GM12891 (cell line): ENCODE measurements at regions not wholly inside any gene's neighbourhood (a gene's known extent, or its start where the extent isn't known, plus 50 kb on each side); places are given as distances from the start of the nearest gene placed in this dataset.

Experiments used
- PAX5 ChIP-seq: IDR thresholded peaks from 2 replicates; pipeline ENCODE4 v1.6.1; 2011; ENCODE audit warnings: low read length, moderate library complexity, mild to moderate bottlenecking; ENCODE audit not compliant: insufficient read depth, severe bottlenecking
- POLR2A ChIP-seq: IDR thresholded peaks from 2 replicates; pipeline ENCODE4 v1.6.1; 2011; ENCODE audit warnings: low read depth, low read length, control low read depth
- POLR2AphosphoS5 ChIP-seq: IDR thresholded peaks from 2 replicates; pipeline ENCODE4 v1.6.1; 2011; ENCODE audit warnings: low read depth, low read length, control low read depth
- POU2F2 ChIP-seq: IDR thresholded peaks from 2 replicates; pipeline ENCODE4 v1.6.1; 2011; ENCODE audit warnings: low read depth, mild to moderate bottlenecking, control low read depth, low read length, moderate library complexity
- SPI1 ChIP-seq: IDR thresholded peaks from 2 replicates; pipeline ENCODE4 v1.6.1; 2011; ENCODE audit warnings: low read depth, low read length, control low read depth
- TAF1 ChIP-seq: IDR thresholded peaks from 2 replicates; pipeline ENCODE4 v1.6.1; 2011; ENCODE audit warnings: low read depth, low read length, control low read depth

DNA sequence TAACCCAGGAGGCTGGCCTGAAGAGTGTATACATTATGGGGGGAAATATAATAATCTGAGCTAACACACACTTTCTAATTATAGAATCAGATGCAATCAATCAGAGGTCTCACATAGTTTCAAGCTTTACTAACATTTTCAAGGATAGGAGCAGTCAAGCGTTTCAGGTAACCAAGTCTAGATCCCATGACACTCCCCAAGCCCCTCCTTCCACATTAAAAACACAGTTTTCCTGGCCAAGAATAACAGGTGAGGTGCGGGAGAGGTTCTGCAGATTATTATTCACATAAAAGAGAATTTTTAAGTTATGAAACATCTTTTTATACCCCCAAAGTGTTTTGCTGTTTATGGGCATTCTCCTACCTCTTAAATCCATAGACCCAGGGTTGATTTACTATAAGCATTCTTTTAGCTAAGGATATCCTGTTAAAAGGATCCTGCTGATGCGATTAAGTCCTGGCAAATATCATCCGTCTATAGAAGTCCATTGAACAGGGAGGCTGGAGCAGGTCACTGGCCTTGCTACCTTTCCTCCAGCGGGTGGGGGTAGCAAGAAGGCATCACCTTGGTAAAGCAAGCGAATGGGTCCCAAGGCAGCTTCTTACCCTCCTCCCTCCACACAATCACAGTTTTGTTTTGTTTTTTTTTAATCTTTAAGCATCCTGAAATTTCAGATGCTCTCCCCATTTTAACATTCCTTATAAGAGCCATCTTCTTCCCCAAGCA lies 104.7 kb upstream of the GPM6A start:
- TF ChIP-seq TAF1 (no peak), POLR2A (no peak), POU2F2 (no peak), SPI1 (no peak), POLR2AphosphoS5 (no peak), PAX5 (no peak)
